ENCODE measurements at regions not wholly inside any gene's neighbourhood (a gene's known extent, or its start where the extent isn't known, plus 50 kb on each side); places are given as distances from the start of the nearest gene placed in this dataset.
A peak's percentile ranks its signal among the peaks of the same experiment; 100 is the strongest.

GRCh38 chr21:22762463-22762862 lies 1764.3 kb downstream of the NCAM2 start:
- peaks cover 11% of the 10 kb centered on the region for H3K9me3 ChIP-seq (ENCODE audit: control insufficient read depth, insufficient read depth, low read length)
- no peak for DNase-seq (ENCODE audit: low read depth, low spot score)
- TF ChIP-seq, protein P1, sequence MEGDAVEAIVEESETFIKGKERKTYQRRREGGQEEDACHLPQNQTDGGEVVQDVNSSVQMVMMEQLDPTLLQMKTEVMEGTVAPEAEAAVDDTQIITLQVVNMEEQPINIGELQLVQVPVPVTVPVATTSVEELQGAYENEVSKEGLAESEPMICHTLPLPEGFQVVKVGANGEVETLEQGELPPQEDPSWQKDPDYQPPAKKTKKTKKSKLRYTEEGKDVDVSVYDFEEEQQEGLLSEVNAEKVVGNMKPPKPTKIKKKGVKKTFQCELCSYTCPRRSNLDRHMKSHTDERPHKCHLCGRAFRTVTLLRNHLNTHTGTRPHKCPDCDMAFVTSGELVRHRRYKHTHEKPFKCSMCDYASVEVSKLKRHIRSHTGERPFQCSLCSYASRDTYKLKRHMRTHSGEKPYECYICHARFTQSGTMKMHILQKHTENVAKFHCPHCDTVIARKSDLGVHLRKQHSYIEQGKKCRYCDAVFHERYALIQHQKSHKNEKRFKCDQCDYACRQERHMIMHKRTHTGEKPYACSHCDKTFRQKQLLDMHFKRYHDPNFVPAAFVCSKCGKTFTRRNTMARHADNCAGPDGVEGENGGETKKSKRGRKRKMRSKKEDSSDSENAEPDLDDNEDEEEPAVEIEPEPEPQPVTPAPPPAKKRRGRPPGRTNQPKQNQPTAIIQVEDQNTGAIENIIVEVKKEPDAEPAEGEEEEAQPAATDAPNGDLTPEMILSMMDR (IDR thresholded peaks at IDR 0.05; ENCODE audit: low read depth, low read length): no peak
- H3K27me3 ChIP-seq (ENCODE audit: control insufficient read depth, insufficient read depth, low read length): no peaks in the 10 kb centered on the region
- no peak overlapping the region for H3K4me3 ChIP-seq (ENCODE audit: low read depth, low read length)
- POLR2A ChIA-PET: no interaction called here
- CTCF ChIA-PET: no interaction called here
- H3K27ac ChIP-seq (ENCODE audit: low read depth, low read length): no peak overlapping the region

DNA sequence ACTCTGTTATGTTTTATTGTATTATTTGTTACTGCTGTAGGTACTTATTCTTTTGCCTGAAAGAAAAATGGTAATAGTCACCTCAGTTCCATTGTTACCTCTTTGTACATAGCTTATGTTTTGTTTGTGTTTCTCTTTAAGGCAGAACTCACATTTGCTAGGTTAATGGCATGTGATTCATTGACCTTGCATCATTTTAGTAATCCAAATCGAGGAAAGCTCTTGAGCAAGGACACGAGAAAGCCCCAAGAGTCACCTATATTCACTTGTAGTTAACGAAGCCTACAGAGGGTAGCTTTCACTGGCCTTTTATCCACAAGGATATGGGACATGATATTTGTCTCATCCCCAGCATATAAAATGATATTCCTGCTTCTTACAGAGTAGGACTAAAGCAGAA lies 1765.2 kb downstream of the NCAM2 start:
- TF ChIP-seq, protein P1 (IDR thresholded peaks at IDR 0.05; ENCODE audit: low read depth, low read length): no peak
- CTCF ChIA-PET: no interaction called here
- no peak overlapping the region for H3K4me3 ChIP-seq (ENCODE audit: low read depth, low read length)
- no peak for DNase-seq (ENCODE audit: low read depth, low spot score)
- H3K27me3 ChIP-seq (ENCODE audit: control insufficient read depth, insufficient read depth, low read length): no peaks in the 10 kb centered on the region
- H3K9me3 ChIP-seq (ENCODE audit: control insufficient read depth, insufficient read depth, low read length): peaks cover 14% of the 10 kb centered on the region
- POLR2A ChIA-PET: no interaction called here
- H3K27ac ChIP-seq (ENCODE audit: low read depth, low read length): no peak overlapping the region

DNA sequence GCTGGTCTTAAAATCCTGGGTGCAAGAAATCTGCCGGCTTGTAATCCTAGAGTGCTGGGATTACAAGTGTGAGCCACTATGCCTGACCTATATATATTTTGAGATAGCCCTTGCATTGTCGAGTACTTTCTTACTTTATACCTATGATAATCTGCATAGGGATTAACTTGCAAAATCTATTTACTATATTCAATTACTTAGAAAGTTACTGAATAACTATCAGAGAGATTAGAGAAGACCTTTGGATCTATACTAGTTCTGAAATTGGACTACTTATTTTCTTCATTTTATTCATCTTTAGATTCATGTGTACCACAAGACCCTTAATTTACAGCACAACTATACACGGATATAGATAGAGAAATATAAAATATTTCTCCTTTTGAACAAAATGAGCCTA lies 1766.0 kb downstream of the NCAM2 start:
- H3K27me3 ChIP-seq (ENCODE audit: control insufficient read depth, insufficient read depth, low read length): no peaks in the 10 kb centered on the region
- ChIA-PET POLR2A (no interaction called here), CTCF (no interaction called here)

GRCh38 chr21:22791376-22791775 lies 1793.2 kb downstream of the NCAM2 start:
- CTCF ChIA-PET: interaction anchor here (0.6 to 2.9 kb wide), 12 partner anchors 8 to 1792 kb away, joined by 3 to 25 read pairs (median 3); partner anchors contain the start of gene NCAM2
- Histone ChIP-seq H3K9me3 (ENCODE audit: control insufficient read depth, insufficient read depth, low read length) (peaks cover 6% of the 10 kb centered on the region), H3K4me3 (ENCODE audit: low read depth, low read length) (no peak overlapping the region), H3K27ac (ENCODE audit: low read depth, low read length) (no peak overlapping the region), H3K27me3 (ENCODE audit: control insufficient read depth, insufficient read depth, low read length) (no peaks in the 10 kb centered on the region)
- DNase-seq (ENCODE audit: low read depth, low spot score): no peak
- TF ChIP-seq, protein P1 (IDR thresholded peaks at IDR 0.05; ENCODE audit: low read depth, low read length): no peak
- POLR2A ChIA-PET: no interaction called here

More for the DNA sequence above, 1766.0 kb downstream of the NCAM2 start:
- no peak overlapping the region for H3K4me3 ChIP-seq (ENCODE audit: low read depth, low read length)
- DNase-seq (ENCODE audit: low read depth, low spot score): no peak
- H3K27ac ChIP-seq (ENCODE audit: low read depth, low read length): no peak overlapping the region
- peaks cover 13% of the 10 kb centered on the region for H3K9me3 ChIP-seq (ENCODE audit: control insufficient read depth, insufficient read depth, low read length)
- TF ChIP-seq, protein P1 (IDR thresholded peaks at IDR 0.05; ENCODE audit: low read depth, low read length): no peak

- H3K27ac ChIP-seq (ENCODE audit: low read depth, low read length): no peak overlapping the region
- H3K27me3 ChIP-seq (ENCODE audit: control insufficient read depth, insufficient read depth, low read length): no peaks in the 10 kb centered on the region
- TF ChIP-seq, protein P1 (IDR thresholded peaks at IDR 0.05; ENCODE audit: low read depth, low read length): peak; percentile 67
- ChIA-PET CTCF (interaction anchor here (0.6 to 2.9 kb wide), 14 partner anchors 9 to 1793 kb away, joined by 3 to 25 read pairs (median 3); partner anchors contain the start of gene NCAM2), POLR2A (no interaction called here)
- peak; percentile 6 for DNase-seq (ENCODE audit: low read depth, low spot score)
- no peak overlapping the region for H3K4me3 ChIP-seq (ENCODE audit: low read depth, low read length)
- peaks cover 7% of the 10 kb centered on the region for H3K9me3 ChIP-seq (ENCODE audit: control insufficient read depth, insufficient read depth, low read length)
Observed at GRCh38 chr21:22791986-22792560, 1793.9 kb downstream of the NCAM2 start.

Data from AG04450 (cell line).